NCI-H1694 (cell line): ENCODE measurements at regions not wholly inside any gene's neighbourhood (a gene's known extent, or its start where the extent isn't known, plus 50 kb on each side); places are given as distances from the start of the nearest gene placed in this dataset.

Experiments used
- DNase-seq: peaks from one replicate; lab custom pipeline; 2025; lab: John Stamatoyannopoulos, UW

DNA sequence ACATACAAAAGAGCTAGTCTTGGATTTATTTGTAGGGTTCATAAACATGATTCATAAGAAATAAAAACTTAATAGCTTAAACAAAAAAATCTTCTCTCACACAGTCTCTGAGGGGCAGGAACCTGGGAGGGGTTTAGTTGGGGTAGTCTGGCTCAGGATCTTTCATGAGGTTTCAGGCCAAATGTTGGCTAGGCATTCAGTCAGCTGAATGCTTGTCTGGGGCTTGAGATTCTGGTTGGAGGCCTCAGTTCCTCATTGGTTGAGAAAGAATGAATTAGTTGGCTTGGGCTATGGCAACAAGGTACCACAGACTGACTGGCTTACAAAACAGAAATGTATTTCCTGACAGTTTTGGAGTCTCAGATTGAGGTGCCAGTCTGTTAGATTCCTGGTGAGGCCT, 74.3 kb downstream of the ANKRD7 start:
- no peak for DNase-seq

DNA sequence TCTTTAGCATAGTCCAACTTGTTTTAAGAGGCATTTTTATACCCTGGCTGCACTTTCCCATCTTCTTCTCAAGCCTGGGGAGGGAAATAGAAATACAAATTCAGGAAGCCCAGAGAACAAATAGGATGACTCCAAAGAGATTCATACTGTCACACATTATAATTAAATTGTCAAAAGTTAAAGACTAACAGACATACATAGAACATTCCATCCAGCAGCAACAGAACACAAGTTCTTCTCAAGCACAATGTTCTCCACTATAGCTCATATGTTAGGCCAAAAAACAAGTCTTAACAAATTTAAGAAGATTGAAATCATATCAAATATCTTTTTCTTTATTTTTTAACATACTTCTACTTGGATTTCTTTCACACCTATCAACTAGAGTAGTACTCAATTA, 75.7 kb downstream of the ANKRD7 start:
- no peak for DNase-seq

DNA sequence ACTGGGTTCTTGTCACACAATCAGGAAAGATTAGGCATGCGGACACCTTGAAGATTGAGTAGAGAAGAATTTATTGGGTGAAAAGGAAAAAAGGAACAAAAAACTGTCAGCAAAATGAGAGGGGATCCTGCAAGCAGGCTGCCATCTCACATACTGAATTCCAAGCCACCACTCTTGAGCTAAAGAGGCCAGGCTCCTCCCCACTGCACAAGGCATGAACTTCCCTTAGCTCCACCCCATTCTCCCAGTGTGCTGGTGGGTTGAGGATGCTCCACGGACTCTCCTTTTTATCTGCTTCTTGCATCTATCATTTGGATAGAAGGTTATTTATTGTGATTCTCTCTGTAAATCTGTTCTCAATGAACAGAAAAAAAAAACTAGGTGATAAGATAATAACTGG, 79.6 kb downstream of the ANKRD7 start:
- DNase-seq = no peak

DNA sequence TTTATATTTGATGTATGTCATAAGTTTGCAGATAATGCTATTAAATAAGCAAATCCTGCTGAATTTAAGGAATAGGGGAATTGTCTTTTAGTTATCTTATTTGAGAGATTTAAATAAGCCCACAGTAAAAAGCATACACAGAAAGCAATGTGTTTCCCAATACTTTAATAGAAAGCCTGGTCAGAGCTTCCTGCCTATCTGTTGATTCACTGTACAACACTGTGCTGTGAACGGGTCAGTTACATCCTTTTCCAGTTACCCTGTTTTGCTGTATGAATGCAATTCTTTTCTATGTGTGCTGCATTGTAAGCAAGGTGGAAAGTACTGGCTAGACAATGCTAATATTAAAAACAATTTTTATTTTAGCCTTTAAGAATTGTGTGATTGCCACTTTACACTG, 81.2 kb downstream of the ANKRD7 start:
- no peak for DNase-seq

DNA sequence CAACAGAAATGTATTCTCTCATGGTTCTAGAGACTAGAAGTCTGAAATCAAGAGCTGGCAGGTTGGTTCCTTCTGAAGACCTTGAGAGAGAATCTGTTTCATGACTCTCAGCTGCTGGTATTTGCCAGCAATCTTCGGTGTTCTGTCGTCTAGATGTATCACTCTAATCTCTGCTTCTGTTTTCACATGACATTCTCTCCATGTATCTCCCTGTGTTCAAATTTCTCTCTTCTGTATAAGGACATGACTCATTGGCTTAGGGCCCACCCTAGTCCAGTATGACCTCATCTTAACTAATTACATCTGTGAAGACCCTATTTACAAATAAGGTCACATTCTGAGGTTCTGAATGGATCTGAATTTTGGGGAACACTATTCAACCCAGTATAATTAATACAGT, 82.3 kb downstream of the ANKRD7 start:
- DNase-seq = no peak

DNA sequence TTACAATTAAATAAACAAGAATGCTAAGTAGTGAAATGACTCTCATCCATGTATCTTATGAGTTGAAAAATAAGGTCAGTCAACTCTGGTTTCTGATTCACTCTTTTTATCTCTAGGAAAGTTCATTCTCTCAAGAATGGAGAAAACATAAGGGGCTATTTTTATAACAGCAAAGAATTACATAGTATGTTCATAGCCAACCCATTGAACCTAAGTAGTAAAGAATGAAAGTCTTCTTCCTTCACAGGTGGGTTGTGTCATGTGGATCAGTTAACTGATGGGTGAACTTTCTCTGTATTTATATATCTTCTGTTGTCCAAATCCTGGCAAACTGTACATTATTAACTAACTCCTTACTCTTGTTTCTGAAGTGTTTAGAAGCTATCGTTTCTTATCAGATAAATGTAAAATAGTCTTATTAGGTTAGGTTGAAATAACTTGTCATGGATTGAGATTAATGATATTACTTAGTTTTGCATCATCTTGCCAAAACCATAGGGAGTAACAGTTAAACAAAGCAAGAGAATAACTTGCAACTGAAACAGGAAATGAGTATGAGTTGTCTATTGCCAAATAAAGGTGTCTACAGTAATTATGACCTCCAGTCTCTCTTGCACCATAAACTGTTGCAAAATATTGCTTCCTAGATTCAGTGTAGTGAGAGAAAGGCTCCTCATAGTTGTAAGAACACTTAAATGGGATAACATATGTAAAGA, 86.8 kb downstream of the ANKRD7 start:
- DNase-seq = no peak

DNA sequence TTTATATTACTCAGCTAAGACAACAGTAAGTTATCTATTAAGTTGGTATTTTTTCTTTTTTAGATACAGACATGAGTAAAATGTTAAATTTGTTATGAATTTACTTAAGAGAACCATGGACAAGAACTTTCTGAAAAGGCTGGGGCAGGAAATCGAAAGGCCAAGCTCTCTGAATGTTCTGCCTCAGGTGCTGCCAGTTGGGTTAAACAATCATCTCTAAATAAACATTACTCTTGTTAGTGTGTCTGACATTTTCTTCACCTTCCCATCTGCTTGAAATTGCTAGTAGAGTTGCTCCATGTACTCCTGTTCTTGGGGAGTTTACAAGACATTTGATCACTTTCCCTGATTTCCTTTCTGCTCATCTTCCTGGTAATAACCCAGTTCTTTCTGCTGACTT, 87.5 kb downstream of the ANKRD7 start:
- no peak for DNase-seq

DNA sequence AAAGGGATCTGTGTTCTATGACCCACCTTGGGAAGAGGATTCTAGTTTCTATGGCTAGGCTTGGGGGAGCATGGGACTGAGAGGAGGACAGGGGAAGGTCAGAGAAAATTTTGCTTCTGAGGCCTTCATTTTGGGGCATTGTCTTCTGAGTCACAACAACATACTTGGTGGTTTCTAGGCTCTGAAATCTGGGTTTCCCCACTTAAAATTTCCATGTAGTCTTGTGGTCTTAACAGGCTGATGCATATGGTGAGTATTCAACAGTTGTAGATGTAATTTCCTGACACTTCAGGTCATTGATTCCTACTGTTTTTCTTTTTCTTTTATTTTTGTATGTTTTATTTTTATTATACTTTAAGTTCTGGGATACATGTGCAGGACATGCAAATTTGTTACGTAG, 88.5 kb downstream of the ANKRD7 start:
- DNase-seq = no peak

DNA sequence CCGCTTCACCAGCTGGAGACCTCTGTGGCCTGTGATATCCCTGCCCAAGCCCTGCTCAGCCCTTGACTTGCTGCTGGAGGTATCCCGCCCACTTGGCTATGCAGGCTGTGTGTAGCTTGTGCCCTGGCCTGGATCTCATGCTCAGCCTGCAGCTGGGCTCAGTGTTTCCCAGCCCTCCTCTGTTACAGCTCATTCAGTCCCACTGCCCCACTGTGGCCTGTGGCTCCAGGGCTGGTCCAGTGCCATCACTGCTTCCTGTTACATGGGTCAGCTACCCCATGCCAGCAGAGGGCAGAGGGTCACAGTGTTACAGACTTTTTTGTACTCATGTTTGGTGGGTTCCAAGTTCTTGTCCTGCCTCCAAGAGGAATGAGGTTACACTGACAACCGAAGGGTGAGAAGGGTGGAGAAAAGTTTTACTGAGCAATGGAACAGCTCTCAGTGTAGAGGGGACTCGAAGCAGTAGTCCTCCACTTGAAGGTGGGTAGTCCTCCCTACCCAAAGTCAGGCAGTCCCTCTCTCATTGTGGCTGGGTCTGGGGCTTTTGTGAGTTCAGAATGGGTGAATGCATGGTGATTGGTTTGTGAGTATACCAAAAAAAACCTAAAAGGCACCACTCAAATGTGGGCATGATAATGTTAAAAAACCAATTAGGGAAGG, 100.4 kb downstream of the ANKRD7 start:
- no peak for DNase-seq

DNA sequence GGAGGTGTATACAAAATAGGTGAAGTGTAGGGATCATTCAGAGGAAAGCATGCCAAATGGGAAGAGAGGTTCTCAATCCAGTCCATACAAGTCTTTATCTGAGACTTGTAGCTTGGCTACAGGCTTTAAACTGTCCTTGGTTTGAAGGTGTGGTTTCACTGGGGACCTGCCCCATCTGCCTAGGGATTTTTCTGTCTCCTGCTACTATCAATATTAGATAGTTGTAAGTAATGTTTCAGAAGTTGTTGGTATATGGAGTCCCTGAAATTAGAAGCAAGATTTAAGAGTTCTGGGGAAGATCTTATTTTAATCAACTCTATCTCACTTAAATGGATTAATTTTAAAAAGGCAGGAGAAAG, 100.9 kb downstream of the ANKRD7 start:
- no peak for DNase-seq

DNA sequence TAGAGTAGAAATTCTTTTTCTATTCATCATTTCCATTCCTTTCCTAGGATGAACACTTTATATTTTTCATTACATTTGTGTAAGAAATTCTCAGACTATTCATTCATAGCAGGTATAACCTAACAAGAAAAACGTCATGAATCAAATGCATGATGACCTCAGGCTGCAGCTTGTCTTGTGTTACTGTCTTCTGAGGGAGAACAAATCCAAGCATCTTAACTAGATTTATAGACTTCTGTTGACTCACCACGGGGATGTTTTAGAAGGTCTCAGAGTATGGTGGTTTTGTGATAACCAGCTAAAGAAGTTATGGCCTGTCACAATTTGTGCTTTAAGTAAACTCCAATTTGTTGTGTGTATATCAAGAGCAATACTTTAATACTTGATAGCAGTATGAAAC, 102.7 kb downstream of the ANKRD7 start:
- no peak for DNase-seq

DNA sequence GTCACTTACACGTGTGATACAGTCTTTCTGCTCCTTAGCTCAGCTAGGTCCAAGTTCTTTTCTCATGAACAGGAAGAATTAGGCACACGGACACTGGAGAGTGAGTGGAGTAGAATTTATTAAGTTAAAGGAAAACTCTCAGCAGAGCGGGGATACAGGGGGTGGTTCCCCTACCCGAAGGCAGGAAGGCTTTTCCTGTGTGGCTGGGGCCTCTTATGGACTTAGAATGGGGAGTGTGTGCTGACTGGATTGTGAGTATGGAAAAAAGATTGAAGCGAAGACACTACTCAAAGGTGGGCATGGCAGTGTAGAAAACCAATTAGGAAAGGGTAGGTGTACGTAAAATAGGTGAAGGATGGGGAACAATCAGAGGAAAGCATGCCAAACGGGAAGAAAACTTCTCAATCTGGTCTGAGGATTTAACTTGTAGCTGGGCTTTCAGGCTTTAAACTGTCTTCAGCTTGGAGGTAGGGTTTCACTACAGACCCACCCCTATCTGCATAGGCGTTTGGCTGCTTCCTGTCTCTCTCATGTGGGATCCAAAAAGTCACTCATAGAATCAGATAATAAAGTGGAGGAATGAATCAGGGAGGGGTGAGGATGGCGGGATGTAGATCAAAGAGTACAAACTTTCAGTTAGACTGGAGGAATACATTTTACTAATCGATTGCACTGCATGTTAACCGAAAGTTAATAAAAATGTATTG, 104.2 kb downstream of the ANKRD7 start:
- no peak for DNase-seq

DNA sequence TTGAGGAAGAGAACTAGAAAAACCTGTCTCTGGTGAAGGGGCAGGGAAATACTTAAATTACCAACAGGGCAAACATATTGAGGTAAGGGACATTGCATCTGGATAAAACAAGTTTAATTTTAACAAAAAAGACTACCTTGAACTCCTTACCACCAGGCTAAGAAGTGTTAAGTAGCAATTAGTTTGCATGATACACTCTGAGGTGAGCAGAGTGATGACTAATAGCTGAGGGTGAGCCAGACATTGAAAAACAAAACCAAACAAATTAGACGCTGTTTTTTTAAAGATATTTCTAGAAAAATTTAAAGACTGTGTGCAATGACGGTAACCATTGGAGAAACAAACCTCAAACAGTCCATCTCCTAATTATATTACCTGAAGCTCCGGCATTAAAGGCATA, 105.9 kb downstream of the ANKRD7 start:
- DNase-seq = no peak

DNA sequence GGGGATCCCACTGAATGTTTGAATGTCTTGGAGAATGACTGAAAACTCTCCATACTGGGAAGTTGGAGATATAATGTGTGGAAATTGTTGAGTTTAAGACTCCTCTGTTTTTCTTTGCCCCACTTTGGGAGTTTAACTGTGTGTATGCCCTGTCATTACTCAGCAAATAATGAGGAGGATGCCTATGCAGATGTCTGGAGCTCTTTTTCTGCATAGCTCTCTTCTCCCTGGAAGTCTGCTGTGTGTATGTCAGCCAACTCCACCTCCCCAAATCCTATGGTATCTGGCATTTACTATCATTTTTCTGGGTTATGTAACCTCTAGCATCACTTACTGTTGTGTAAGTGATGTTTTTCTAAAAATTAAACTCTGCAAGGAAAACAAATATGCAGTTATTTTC, 122.2 kb downstream of the ANKRD7 start:
- no peak for DNase-seq

DNA sequence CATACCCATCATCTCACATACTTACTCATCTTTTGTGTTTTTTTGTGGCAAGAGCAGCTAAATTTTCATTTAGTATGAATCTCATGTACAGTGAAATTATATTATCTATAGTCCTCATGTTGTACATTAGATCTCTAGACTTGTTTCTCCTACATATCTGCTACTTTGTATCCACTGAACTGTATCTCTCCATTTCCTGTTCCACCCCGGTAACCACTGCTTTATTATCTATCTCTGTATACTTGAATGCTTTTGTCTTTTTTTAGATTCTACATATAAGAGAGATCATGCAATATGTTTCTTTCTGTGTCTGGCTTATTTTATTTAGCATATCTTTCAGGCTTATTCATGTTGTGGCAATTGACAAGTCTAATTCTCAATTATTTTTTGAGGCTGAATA, 125.1 kb downstream of the ANKRD7 start:
- no peak for DNase-seq

DNA sequence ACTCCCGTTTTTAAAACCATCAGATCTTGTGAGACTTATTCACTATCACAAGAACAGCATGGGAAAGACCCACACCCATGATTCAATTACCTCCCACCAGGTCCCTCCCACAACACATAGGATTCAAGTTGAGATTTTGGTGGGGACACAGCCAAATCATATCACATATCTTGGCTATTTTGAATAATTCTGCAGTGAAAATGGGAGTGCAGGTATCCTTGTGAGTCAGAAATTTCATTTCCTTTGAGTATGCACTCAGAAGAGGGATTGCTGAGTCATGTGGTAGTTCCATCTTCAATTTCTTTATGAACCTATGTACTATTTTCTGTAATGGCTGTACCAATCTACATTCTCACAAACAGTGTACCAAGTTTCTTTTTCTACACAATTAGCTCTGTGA, 125.8 kb downstream of the ANKRD7 start:
- DNase-seq = no peak

DNA sequence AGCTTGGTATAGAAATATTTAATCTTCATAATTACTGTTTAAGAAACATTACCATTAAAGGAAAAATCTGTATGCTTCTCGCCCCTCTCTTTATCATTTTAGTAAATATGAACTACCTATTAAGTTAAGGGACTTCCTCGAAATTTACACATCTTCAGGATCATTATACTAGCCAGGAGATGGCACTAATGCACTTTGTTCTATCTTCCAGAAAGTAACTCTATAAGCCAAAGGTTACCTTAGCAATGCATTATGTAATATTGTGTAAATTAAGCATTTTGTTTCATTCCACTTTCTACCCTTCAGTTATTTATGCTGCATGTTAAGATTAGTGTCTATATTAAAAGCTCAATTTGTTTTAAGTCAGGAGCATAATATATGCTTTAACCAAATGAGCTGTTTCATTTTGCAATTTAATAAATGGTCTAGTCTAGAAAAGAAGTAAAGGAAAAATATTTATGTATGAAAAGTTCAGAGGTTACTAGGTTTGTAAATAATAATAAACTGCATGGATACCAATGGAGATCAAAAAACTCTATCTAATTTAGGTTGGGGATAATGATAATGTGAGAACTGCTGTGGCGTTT, 128.5 kb downstream of the ANKRD7 start:
- DNase-seq = peak; percentile 61

DNA sequence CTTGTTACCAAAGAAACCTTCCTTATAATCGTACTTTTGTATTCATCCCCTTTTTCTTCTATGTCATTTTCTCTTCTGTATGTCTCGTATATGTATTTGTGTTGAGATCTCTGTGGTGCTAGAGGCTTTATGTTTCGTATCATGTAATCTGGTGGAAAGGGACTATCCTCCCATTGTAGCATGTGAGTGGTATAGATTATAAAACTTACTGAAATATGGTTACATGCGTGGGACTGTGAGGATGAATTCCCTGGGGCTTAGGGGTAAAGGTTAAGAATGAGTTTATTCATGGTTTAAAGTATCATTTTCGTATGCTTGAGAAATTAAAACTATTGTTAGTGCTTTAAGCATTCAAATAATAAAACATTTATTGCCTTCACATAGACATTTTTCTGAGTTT, 141.9 kb downstream of the ANKRD7 start:
- DNase-seq = no peak

DNA sequence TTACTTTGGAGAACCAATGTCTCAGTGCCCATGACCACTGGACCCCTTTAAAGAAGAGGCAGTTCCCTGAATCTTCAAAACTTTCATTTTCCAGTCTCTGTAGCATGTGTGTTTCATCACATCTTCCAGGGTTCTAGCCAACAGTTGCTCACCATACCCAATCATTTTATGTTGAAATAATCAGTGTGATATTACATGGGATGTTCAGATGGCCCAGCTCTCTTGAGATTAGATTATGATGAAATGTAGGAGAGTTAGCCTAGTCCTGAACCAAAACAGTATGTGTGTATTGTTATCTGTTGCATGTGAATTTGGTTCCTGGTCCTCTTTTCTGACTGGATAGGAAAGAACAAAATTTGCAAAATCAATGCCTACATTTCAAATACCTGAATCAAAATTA, 144.5 kb downstream of the ANKRD7 start:
- DNase-seq = no peak

DNA sequence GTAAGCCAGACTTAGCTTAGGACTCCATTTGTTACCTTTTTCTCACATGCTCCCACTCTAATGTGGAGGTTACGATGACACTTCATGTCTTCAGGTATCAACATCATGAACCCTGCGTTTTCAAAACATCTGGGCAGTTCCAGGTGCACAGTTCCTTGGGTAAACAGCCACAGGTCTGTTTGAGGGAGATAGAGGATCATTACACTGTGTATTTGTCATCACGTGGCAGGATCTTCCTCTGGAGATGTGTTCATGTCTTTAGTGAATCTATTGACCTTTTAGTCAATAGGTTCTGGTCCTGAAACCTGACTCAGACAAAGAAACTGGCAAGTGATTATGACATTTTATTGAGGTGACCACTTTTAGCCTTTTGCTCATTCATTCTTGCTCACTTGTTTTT, 145.5 kb downstream of the ANKRD7 start:
- no peak for DNase-seq

DNA sequence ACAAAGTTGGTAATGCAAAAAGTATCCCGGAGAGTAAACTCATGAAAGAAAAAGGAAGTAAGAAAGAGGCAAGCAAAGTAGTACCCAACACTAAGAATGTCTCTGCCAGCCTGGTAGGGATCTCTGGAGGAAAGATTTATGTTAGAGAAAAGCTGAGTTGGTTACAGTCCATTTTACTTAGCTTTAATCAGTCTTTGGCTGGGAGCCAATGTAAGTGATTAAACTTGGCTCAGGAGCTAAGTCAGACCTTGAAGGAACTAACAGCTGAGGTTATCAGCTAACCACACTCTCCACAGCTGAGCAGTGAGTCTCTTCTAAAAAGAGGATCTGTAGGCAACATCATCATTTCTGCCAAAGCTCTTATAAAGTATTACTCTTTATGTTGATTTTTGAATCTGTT, 148.0 kb downstream of the ANKRD7 start:
- no peak for DNase-seq

DNA sequence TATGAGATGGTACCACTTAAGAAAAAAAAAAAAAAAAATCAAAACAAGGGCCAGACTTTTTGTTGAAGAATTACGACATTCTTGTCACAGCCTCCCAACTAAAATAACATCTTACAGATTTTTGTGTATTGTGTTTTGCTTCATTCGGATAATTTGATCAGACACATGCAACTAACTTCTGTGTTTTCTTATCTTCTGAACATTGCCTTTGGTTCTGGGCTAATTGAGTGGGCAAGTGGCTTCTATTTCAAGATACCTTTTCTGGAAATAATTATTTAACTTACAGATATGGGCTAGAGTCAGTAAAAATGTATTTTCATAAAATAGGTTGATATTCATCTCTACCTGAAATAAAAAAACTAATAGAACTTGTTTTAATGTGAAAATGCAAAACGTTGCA, 165.1 kb downstream of the ANKRD7 start:
- DNase-seq = no peak

DNA sequence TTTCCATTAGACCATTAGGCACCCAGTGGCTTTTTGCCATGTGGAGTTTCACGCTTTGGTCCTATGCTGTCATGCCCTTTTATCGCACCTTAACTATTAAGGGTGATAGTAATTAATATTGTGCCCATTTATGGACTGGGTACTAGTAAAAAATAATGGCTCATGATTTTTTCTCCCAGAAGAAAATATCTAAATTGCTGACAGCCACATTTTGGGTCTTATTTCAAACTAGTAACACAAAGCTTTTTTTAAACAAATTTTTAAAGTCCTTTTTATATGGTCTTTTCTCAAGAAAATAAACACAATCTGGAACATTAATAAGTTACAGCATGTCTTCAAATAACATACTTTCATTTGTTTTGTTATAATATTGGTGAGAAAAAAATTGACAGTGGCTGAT, 179.7 kb downstream of the ANKRD7 start:
- no peak for DNase-seq
